Naive thymus-derived CD4-positive, alpha-beta T cell (primary cell): ENCODE measurements at regions not wholly inside any gene's neighbourhood (a gene's known extent, or its start where the extent isn't known, plus 50 kb on each side); places are given as distances from the start of the nearest gene placed in this dataset.

Experiments
- ATAC-seq: fragments of 150-1000 bp; cut with Tn5 transposase; 2 replicates; pipeline ENCODE4 v1.10.0; 2021; ENCODE audit warnings: mild to moderate bottlenecking, moderate library complexity
- CTCF ChIA-PET: fragments of 350-600 bp; sonication (Branson Sonifier 250); formaldehyde crosslinking; loops from one replicate; lab custom pipeline; 2021; ENCODE audit warnings: antibody characterized with exemption; lab: Charles Lee
- POLR2A ChIA-PET: fragments of 350-600 bp; sonication (Branson Sonifier 250); formaldehyde crosslinking; loops from one replicate; lab custom pipeline; 2021; ENCODE audit warnings: antibody characterized with exemption, inconsistent platforms; lab: Charles Lee
- DNase-seq, 9 donors: peaks; one replicate each; pipeline versions ENCODE4 v3.0.0 to v3.0.0-alpha.2; 2020 to 2022; ENCODE audit warnings: mixed read lengths in 1 of 9
- H3K27ac ChIP-seq: one replicate; pipeline ENCODE4 v1.7.0; 2013; ENCODE audit warnings: mild to moderate bottlenecking, low read depth, low read length, moderate library complexity
- H3K27me3 ChIP-seq, 2 donors: one replicate each; pipeline ENCODE4 v1.7.0; 2013; ENCODE audit warnings: low read length in 2 of 2, mild to moderate bottlenecking in 2 of 2, moderate library complexity in 2 of 2; ENCODE audit not compliant: control insufficient read depth in 2 of 2, insufficient read depth in 2 of 2
- H3K36me3 ChIP-seq, 3 experiments: 1 replicate in 2 of 3; 2 replicates in 1 of 3; pipeline ENCODE4 v1.7.0; 2013; ENCODE audit warnings: low read length in 3 of 3, mild to moderate bottlenecking in 3 of 3, moderate library complexity in 1 of 3; ENCODE audit not compliant: insufficient read depth in 3 of 3, control insufficient read depth in 2 of 3
- H3K4me1 ChIP-seq, 2 donors: one replicate each; pipeline ENCODE4 v1.7.0; 2013; ENCODE audit warnings: low read length in 2 of 2, mild to moderate bottlenecking in 2 of 2, moderate library complexity in 1 of 2; ENCODE audit not compliant: control insufficient read depth in 2 of 2, insufficient read depth in 2 of 2
- H3K4me3 ChIP-seq: 2 replicates; pipeline ENCODE4 v1.7.0; 2013; ENCODE audit warnings: mild to moderate bottlenecking, low read length
- H3K9me3 ChIP-seq, 3 experiments: 1 replicate in 2 of 3; 2 replicates in 1 of 3; pipeline ENCODE4 v1.7.0; 2013; ENCODE audit warnings: low read length in 3 of 3; ENCODE audit not compliant: control insufficient read depth in 2 of 3
- H3K27ac Mint-ChIP-seq, 9 donors: one replicate each; pipeline ENCODE4 v1.8.0; 2020 to 2022; ENCODE audit warnings: mixed read lengths in 9 of 9, mild to moderate bottlenecking in 8 of 9, moderate library complexity in 5 of 9, inconsistent platforms in 2 of 9
- H3K27me3 Mint-ChIP-seq, 5 donors: one replicate each; pipeline ENCODE4 v1.8.0; 2021 to 2022; ENCODE audit warnings: mixed read lengths in 5 of 5, mild to moderate bottlenecking in 1 of 5
- H3K36me3 Mint-ChIP-seq, 5 donors: one replicate each; pipeline ENCODE4 v1.8.0; 2020 to 2022; ENCODE audit warnings: mixed read lengths in 5 of 5, mild to moderate bottlenecking in 3 of 5, inconsistent platforms in 1 of 5
- H3K4me1 Mint-ChIP-seq, 7 donors: one replicate each; pipeline ENCODE4 v1.8.0; 2020 to 2022; ENCODE audit warnings: mixed read lengths in 7 of 7, mild to moderate bottlenecking in 3 of 7, inconsistent platforms in 1 of 7
- H3K4me3 Mint-ChIP-seq, 10 donors: one replicate each; pipeline ENCODE4 v1.8.0; 2020 to 2022; ENCODE audit warnings: mild to moderate bottlenecking in 10 of 10, mixed read lengths in 10 of 10, moderate library complexity in 6 of 10, inconsistent platforms in 2 of 10
- H3K9me3 Mint-ChIP-seq, 11 donors: one replicate each; pipeline ENCODE4 v1.8.0; 2020 to 2022; ENCODE audit warnings: mixed read lengths in 11 of 11, mild to moderate bottlenecking in 4 of 11, inconsistent platforms in 1 of 11, moderate library complexity in 1 of 11
- intact Hi-C, 2 donors: fragments of 100-400 bp; cut with micrococcal nuclease; formaldehyde crosslinking; loops; one replicate each; pipeline ENCODE4 v1.15.1; 2023

- no peaks in the 10 kb centered on the region for H3K36me3 Mint-ChIP-seq
- Histone ChIP-seq H3K36me3 (no peaks in the 10 kb centered on the region), H3K4me1 (no peaks in the 10 kb centered on the region), H3K9me3 (no peaks in the 10 kb centered on the region), H3K27me3 (no peaks in the 10 kb centered on the region), H3K27ac (no peak overlapping the region), H3K4me3 (no peak overlapping the region)
- ChIA-PET POLR2A (no interaction called here), CTCF (no interaction called here)
- peaks cover 0 to 20% (median 10%) of the 10 kb centered on the region in 5 donors for H3K27me3 Mint-ChIP-seq
- DNase-seq (no peak), ATAC-seq (no peak)
- no peak overlapping the region for H3K27ac Mint-ChIP-seq
- intact Hi-C loops: no loop called here
- H3K4me3 Mint-ChIP-seq: no peak overlapping the region
- peaks cover 0 to 8% (median 0%) of the 10 kb centered on the region in 11 donors for H3K9me3 Mint-ChIP-seq
- peaks cover 0 to 2% (median 0%) of the 10 kb centered on the region in 7 donors for H3K4me1 Mint-ChIP-seq
Observed at GRCh38 chr11:103625624-103625965, 410.8 kb upstream of the DDI1 start.

- no peaks in the 10 kb centered on the region for H3K27me3 ChIP-seq
- ATAC-seq (no peak), DNase-seq (no peak)
- H3K4me3 Mint-ChIP-seq: no peak overlapping the region
- no peak overlapping the region for H3K4me3 ChIP-seq
- peaks cover 0 to 16% (median 7%) of the 10 kb centered on the region in 5 donors for H3K27me3 Mint-ChIP-seq
- CTCF ChIA-PET: no interaction called here
- POLR2A ChIA-PET: no interaction called here
- intact Hi-C loops: no loop called here
- H3K4me1 ChIP-seq: no peaks in the 10 kb centered on the region
- H3K4me1 Mint-ChIP-seq: peaks cover 0 to 2% (median 0%) of the 10 kb centered on the region in 7 donors
- peaks cover 0 to 10% (median 0%) of the 10 kb centered on the region in 11 donors for H3K9me3 Mint-ChIP-seq
- H3K27ac ChIP-seq: no peak overlapping the region
- no peak overlapping the region for H3K27ac Mint-ChIP-seq
- H3K36me3 Mint-ChIP-seq: no peaks in the 10 kb centered on the region
- H3K36me3 ChIP-seq: no peaks in the 10 kb centered on the region
- H3K9me3 ChIP-seq: no peaks in the 10 kb centered on the region
Observed at GRCh38 chr11:103628121-103628520, 408.3 kb upstream of the DDI1 start.

GRCh38 chr11:103631841-103632240 is 404.6 kb upstream of the DDI1 start:
- Histone ChIP-seq H3K4me3 (no peak overlapping the region), H3K27me3 (no peaks in the 10 kb centered on the region), H3K9me3 (no peaks in the 10 kb centered on the region), H3K27ac (no peak overlapping the region), H3K4me1 (no peaks in the 10 kb centered on the region), H3K36me3 (no peaks in the 10 kb centered on the region)
- ChIA-PET CTCF (interaction anchor here (0.6 kb wide), 1 partner anchor 12 kb away, joined by 3 read pairs; no protein-coding TSS in a partner anchor), POLR2A (no interaction called here)
- intact Hi-C loops: no loop called here
- Mint-ChIP-seq H3K27me3 (peaks cover 0 to 10% (median 7%) of the 10 kb centered on the region in 5 donors), H3K27ac (no peak overlapping the region), H3K9me3 (peaks cover 0 to 10% (median 0%) of the 10 kb centered on the region in 11 donors), H3K4me1 (peaks cover 0 to 2% (median 0%) of the 10 kb centered on the region in 7 donors), H3K4me3 (no peak overlapping the region), H3K36me3 (no peaks in the 10 kb centered on the region)
- ATAC-seq (no peak), DNase-seq (no peak)

GRCh38 chr11:103633068-103633788 is 403.2 kb upstream of the DDI1 start:
- Histone ChIP-seq H3K27ac (no peak overlapping the region), H3K27me3 (no peaks in the 10 kb centered on the region), H3K36me3 (no peaks in the 10 kb centered on the region), H3K9me3 (no peaks in the 10 kb centered on the region), H3K4me1 (no peaks in the 10 kb centered on the region), H3K4me3 (no peak overlapping the region)
- Mint-ChIP-seq H3K27ac (no peak overlapping the region), H3K4me3 (no peak overlapping the region), H3K9me3 (peaks cover 0 to 10% (median 0%) of the 10 kb centered on the region in 11 donors), H3K27me3 (peaks cover 0 to 14% (median 4%) of the 10 kb centered on the region in 5 donors), H3K4me1 (peaks cover 0 to 2% (median 0%) of the 10 kb centered on the region in 7 donors), H3K36me3 (no peaks in the 10 kb centered on the region)
- intact Hi-C loops: no loop called here
- ATAC-seq (no peak), DNase-seq (no peak)
- CTCF ChIA-PET: no interaction called here
- POLR2A ChIA-PET: no interaction called here

DNA sequence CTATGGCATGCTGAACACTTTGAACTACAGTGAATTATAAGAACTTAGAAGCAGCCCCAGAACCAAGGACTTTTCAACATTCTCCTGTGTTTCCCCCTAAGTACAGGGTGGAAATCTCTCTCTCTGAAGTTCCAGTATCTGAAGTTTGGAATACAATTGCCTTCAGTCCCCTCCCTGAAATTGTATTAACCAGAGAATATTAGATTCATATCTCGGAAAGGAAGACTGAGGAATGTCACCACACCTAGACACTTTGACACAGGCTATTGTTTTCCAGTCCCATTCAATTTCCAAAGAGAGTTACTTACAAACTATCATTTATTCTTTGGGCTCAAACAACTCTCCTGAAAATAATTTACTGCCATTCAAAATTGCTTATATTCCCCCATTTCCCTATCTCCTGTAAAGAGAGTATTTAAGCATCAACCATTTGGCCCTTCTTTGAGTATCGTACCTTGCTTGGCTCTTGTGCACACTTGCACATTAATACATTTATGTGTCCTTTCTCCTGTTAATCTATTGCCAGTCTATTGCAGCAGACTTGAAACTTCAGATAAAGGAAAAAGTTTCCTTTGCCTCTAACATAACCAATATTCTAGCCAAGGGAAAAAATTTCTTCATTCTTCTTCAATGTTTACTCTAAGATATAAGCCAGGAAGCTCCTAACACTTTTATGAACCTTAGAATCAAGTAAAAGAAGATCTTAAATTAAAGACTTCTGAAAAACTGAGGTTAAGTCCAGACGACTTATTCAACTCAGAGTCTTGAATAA is 402.4 kb upstream of the DDI1 start:
- Mint-ChIP-seq H3K36me3 (no peaks in the 10 kb centered on the region), H3K4me1 (peaks cover 0 to 2% (median 0%) of the 10 kb centered on the region in 7 donors), H3K27ac (no peak overlapping the region), H3K9me3 (peaks cover 0 to 7% (median 0%) of the 10 kb centered on the region in 11 donors), H3K27me3 (peaks cover 0 to 14% (median 4%) of the 10 kb centered on the region in 5 donors), H3K4me3 (no peak overlapping the region)
- no peaks in the 10 kb centered on the region for H3K27me3 ChIP-seq
- H3K4me3 ChIP-seq: no peak overlapping the region
- no peak overlapping the region for H3K27ac ChIP-seq
- CTCF ChIA-PET: no interaction called here
- no peaks in the 10 kb centered on the region for H3K4me1 ChIP-seq
- POLR2A ChIA-PET: no interaction called here
- no peaks in the 10 kb centered on the region for H3K9me3 ChIP-seq
- H3K36me3 ChIP-seq: no peaks in the 10 kb centered on the region
- intact Hi-C loops: no loop called here
- DNase-seq: no peak
- ATAC-seq: no peak

GRCh38 chr11:103636232-103636631 is 400.2 kb upstream of the DDI1 start:
- Mint-ChIP-seq H3K27ac (no peak overlapping the region), H3K4me1 (no peaks in the 10 kb centered on the region), H3K27me3 (peaks cover 0 to 4% (median 0%) of the 10 kb centered on the region in 5 donors), H3K4me3 (no peak overlapping the region), H3K36me3 (no peaks in the 10 kb centered on the region), H3K9me3 (peaks cover 0 to 4% (median 0%) of the 10 kb centered on the region in 11 donors)
- intact Hi-C loops: no loop called here
- ChIA-PET CTCF (no interaction called here), POLR2A (no interaction called here)
- Histone ChIP-seq H3K36me3 (no peaks in the 10 kb centered on the region), H3K4me1 (no peaks in the 10 kb centered on the region), H3K9me3 (no peaks in the 10 kb centered on the region), H3K4me3 (no peak overlapping the region), H3K27me3 (no peaks in the 10 kb centered on the region), H3K27ac (no peak overlapping the region)
- no peak for ATAC-seq
- no peak for DNase-seq
